Mammary epithelial cell (primary cell): ENCODE measurements at regions not wholly inside any gene's neighbourhood (a gene's known extent, or its start where the extent isn't known, plus 50 kb on each side); places are given as distances from the start of the nearest gene placed in this dataset.
"Not testable (repeated sequence)": the region's sequence is repeated elsewhere in the genome, so short reads cannot be mapped to it uniquely, and the experiment has no call there.

Source experiments
- EZH2 ChIP-seq: IDR thresholded peaks from 2 replicates; pipeline ENCODE4 v1.6.1; 2012; ENCODE audit warnings: low read length, inconsistent platforms, borderline replicate concordance
- TF ChIP-seq, protein P1 (sequence below), 2 donors: IDR thresholded peaks in 1 of 2; conservative IDR thresholded peaks in 1 of 2; 2 replicates each; pipeline ENCODE4 v1.5.1; 2011 to 2012; ENCODE audit warnings: inconsistent platforms in 2 of 2, low read length in 2 of 2, mild to moderate bottlenecking in 2 of 2, control low read depth in 1 of 2, low read depth in 1 of 2; ENCODE audit not compliant: insufficient read depth in 1 of 2; ENCODE audit errors: extremely low read depth in 1 of 2

DNA sequence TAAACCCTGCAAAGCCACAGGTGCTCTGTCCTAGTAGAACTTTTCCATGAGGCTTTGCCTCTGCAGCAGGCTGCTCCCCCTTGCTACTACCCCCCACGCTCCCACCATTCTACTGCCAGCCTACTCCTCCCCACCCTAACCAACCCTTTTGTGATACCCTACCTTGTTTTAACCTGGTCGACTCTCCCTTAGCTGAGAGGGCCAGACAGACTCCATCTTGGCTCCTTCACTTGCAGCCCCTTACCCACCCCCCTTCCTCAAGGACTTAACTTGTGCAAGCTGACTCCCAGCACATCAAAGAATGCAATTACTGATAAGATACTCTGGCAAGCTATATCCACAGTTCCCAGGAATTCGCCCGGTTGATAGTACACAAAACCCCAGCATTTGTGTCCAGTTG is 267.9 kb downstream of the POTED start:
- TF ChIP-seq, protein P1, sequence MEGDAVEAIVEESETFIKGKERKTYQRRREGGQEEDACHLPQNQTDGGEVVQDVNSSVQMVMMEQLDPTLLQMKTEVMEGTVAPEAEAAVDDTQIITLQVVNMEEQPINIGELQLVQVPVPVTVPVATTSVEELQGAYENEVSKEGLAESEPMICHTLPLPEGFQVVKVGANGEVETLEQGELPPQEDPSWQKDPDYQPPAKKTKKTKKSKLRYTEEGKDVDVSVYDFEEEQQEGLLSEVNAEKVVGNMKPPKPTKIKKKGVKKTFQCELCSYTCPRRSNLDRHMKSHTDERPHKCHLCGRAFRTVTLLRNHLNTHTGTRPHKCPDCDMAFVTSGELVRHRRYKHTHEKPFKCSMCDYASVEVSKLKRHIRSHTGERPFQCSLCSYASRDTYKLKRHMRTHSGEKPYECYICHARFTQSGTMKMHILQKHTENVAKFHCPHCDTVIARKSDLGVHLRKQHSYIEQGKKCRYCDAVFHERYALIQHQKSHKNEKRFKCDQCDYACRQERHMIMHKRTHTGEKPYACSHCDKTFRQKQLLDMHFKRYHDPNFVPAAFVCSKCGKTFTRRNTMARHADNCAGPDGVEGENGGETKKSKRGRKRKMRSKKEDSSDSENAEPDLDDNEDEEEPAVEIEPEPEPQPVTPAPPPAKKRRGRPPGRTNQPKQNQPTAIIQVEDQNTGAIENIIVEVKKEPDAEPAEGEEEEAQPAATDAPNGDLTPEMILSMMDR (conservative IDR thresholded peaks at IDR 0.05 in 1 of 2, IDR thresholded peaks at IDR 0.05 in 1 of 2; ENCODE audit: extremely low read depth in 1 of 2, insufficient read depth in 1 of 2, low read depth in 1 of 2, low read length in 2 of 2): not testable (repeated sequence)
- not testable (repeated sequence) for TF ChIP-seq EZH2
